Muscle of leg (tissue), 3 donors: ENCODE measurements at regions not wholly inside any gene's neighbourhood (a gene's known extent, or its start where the extent isn't known, plus 50 kb on each side); places are given as distances from the start of the nearest gene placed in this dataset.

ENCODE experiments used
- DNase-seq: peaks from one replicate; pipeline ENCODE4 v3.0.0; 2013
- H3K27ac ChIP-seq: one replicate; pipeline ENCODE4 v1.5.1; 2013; ENCODE audit warnings: mild to moderate bottlenecking, low read length, control low read depth
- H3K27me3 ChIP-seq: one replicate; pipeline ENCODE4 v1.6.1; 2013; ENCODE audit warnings: low read length; ENCODE audit not compliant: control insufficient read depth, insufficient read depth
- H3K36me3 ChIP-seq: one replicate; pipeline ENCODE4 v1.6.1; 2013; ENCODE audit warnings: low read length; ENCODE audit not compliant: control insufficient read depth, insufficient read depth
- H3K4me1 ChIP-seq: one replicate; pipeline ENCODE4 v1.6.1; 2013; ENCODE audit warnings: low read length; ENCODE audit not compliant: control insufficient read depth, insufficient read depth
- H3K4me3 ChIP-seq: one replicate; pipeline ENCODE4 v1.5.1; 2013; ENCODE audit warnings: low read length, control low read depth
- H3K9me3 ChIP-seq: replicated peaks from 2 replicates; pipeline ENCODE4 v1.6.1; 2013; ENCODE audit warnings: low read depth, low read length; ENCODE audit not compliant: control insufficient read depth
- WGBS: methylation state at CpG from one replicate; pipeline ENCODE4 v1.1.5; 2013; ENCODE audit warnings: missing lambda C conversion rate; ENCODE audit not compliant: insufficient coverage; 5-methylcytosine and 5-hydroxymethylcytosine counted together

GRCh38 chr10:112871021-112871420 is 79.0 kb upstream of the TCF7L2 start:
- no peaks in the 10 kb centered on the region for H3K27me3 ChIP-seq
- no peaks in the 10 kb centered on the region for H3K4me1 ChIP-seq
- no peak for DNase-seq
- no peak overlapping the region for H3K4me3 ChIP-seq
- no peak overlapping the region for H3K27ac ChIP-seq
- H3K9me3 ChIP-seq, result peaks cover 5% of the 10 kb centered on the region
- WGBS, result 60% methylated on average over 1 of the region's 1 CpG
- no peaks in the 10 kb centered on the region for H3K36me3 ChIP-seq

GRCh38 chr10:112872728-112873127 is 77.3 kb upstream of the TCF7L2 start:
- DNase-seq, result no peak
- Histone ChIP-seq H3K9me3 (peaks cover 5% of the 10 kb centered on the region), H3K4me1 (no peaks in the 10 kb centered on the region), H3K36me3 (no peaks in the 10 kb centered on the region), H3K27me3 (no peaks in the 10 kb centered on the region), H3K4me3 (no peak overlapping the region), H3K27ac (no peak overlapping the region)
- no CpG with 5 or more reads among the region's 1 CpG for WGBS

DNA sequence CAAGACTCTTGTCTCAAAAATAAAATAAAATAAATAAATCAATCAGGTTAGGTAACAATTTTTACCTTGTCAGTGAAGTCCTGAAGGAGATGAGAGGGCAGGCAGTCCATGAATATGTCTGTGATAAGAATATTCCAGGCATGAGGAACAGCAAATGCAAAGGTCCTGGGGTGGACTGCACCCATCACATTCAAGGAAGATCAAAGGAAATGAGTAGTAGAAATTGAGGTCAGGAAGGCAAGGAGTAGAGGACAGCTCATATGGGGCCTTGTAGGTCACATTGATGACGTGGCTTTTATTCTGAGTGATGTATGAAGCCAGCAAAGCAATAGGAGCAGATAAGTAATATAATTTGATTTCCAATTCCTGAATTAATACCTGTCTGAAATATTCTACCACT is 76.5 kb upstream of the TCF7L2 start:
- DNase-seq, result no peak
- no CpG with 5 or more reads among the region's 1 CpG for WGBS
- no peaks in the 10 kb centered on the region for H3K36me3 ChIP-seq
- H3K4me3 ChIP-seq, result no peak overlapping the region
- H3K9me3 ChIP-seq, result peaks cover 5% of the 10 kb centered on the region
- H3K27ac ChIP-seq, result no peak overlapping the region
- H3K27me3 ChIP-seq, result no peaks in the 10 kb centered on the region
- no peaks in the 10 kb centered on the region for H3K4me1 ChIP-seq

DNA sequence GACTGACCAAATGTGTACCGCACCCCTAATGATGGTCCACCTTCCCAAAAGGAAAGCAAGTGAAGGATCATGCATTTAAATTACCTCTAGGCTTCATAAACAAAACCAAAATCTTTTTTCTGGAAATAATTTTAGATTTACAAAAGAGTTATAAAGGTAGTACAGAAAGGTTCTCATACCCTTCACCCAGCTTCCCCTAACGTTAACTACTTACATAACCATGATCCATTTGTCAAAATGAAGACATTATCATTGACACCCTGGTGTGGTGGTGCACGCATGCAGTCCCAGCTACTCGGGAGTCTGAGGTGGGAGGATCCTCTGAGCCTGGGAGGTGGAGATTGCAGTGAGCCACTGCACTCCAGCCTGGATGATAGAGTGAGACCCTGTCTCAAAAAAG is 75.1 kb upstream of the TCF7L2 start:
- H3K27ac ChIP-seq, result no peak overlapping the region
- no peaks in the 10 kb centered on the region for H3K27me3 ChIP-seq
- WGBS, result no CpG with 5 or more reads among the region's 4 CpGs
- no peaks in the 10 kb centered on the region for H3K4me1 ChIP-seq
- H3K9me3 ChIP-seq, result peaks cover 5% of the 10 kb centered on the region
- H3K36me3 ChIP-seq, result no peaks in the 10 kb centered on the region
- no peak overlapping the region for H3K4me3 ChIP-seq
- DNase-seq, result no peak

DNA sequence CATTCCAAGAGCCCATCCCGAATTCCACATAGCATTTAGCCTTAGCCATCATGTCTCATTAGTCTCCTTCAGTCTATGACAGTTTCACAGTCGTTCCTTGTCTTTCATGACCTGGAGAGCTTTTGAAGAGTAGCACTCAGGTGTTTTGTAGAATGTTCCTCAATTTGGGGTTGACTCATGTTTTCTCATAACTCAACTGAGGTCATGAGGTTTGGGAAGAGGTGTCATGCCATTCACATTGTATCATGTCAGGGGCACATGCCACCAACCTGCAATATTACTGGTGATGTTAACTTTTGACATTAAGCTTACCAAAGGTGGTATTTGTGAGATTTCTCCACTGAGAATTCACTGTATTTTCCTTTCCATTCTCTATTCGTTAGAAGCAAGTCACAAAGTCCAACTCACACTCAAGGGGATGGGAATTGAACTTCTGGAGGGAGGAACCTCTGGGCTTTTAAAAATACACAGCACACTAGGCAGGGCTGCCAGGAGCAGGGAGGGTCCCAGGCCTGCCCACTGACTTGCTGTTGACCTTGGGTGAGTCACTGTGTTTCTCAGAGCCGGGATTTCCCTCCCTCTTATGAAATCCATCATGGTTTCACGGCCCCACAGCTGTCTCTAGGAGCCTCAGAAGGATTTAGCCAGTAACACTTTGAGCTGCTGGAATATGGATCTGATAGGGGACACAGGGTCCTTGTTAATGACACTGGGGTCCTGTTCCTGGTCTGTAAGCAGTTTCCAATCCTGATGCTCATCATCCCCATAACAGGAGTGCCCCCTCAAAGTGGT is 74.4 kb upstream of the TCF7L2 start:
- Histone ChIP-seq H3K9me3 (peaks cover 5% of the 10 kb centered on the region), H3K4me3 (no peak overlapping the region), H3K27me3 (no peaks in the 10 kb centered on the region), H3K27ac (no peak overlapping the region), H3K36me3 (no peaks in the 10 kb centered on the region), H3K4me1 (no peaks in the 10 kb centered on the region)
- no peak for DNase-seq
- WGBS, result 95% methylated on average over 2 of the region's 5 CpGs

DNA sequence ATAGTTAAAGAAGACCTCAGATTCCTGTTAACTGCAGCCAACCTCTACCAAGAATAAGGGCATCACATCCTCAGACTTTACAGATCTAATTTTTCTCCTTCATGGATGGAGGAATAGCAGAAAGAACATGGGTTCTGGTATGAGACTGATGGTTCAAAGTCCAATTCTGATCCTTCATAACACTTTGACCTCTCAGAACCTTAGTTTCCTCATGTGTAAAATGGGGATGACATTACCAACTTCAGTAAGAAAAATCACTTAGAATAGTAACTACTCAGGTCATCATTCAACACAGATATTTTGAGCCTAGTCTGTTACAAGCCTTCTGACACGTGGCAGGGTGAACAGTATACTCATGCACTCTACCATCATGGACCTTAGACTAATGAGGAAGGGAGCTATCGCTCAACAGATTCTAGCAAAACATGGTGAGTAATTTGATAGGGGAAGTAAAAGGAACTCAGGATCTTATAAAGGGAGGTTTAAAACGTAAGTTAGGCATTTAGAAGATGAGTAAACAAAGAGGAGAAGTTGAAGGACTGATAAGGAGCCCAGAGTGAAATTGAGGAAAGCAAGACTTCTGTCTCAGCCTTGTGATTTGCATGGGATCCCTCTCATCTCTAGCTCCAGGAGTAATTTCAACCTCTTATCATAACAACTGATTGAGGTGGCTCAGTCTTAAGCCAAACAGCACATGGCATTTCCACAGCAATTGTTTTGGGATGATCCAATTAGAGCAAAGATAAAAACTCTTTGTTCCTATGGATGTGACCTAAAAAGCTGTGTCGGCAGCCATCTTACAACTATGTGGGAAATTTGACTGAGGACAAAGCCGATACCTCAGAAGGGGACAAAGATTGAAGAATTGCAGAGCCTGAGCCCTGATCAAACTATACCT is 69.2 kb upstream of the TCF7L2 start:
- Histone ChIP-seq H3K4me3 (no peak overlapping the region), H3K27ac (no peak overlapping the region), H3K4me1 (no peaks in the 10 kb centered on the region), H3K36me3 (no peaks in the 10 kb centered on the region), H3K9me3 (no peaks in the 10 kb centered on the region), H3K27me3 (no peaks in the 10 kb centered on the region)
- 70% methylated on average over 3 of the region's 5 CpGs for WGBS
- DNase-seq, result no peak

- 90% methylated on average over 3 of the region's 5 CpGs for WGBS
- no peaks in the 10 kb centered on the region for H3K36me3 ChIP-seq
- H3K9me3 ChIP-seq, result no peaks in the 10 kb centered on the region
- H3K27ac ChIP-seq, result no peak overlapping the region
- H3K4me3 ChIP-seq, result no peak overlapping the region
- no peaks in the 10 kb centered on the region for H3K4me1 ChIP-seq
- no peaks in the 10 kb centered on the region for H3K27me3 ChIP-seq
- no peak for DNase-seq
Observed at GRCh38 chr10:112883360-112884178, 66.5 kb upstream of the TCF7L2 start.

GRCh38 chr10:112884179-112884504 is 65.9 kb upstream of the TCF7L2 start:
- no peak overlapping the region for H3K4me3 ChIP-seq
- H3K9me3 ChIP-seq, result no peaks in the 10 kb centered on the region
- H3K36me3 ChIP-seq, result no peaks in the 10 kb centered on the region
- DNase-seq, result no peak
- no peaks in the 10 kb centered on the region for H3K27me3 ChIP-seq
- H3K27ac ChIP-seq, result no peak overlapping the region
- H3K4me1 ChIP-seq, result no peaks in the 10 kb centered on the region

DNA sequence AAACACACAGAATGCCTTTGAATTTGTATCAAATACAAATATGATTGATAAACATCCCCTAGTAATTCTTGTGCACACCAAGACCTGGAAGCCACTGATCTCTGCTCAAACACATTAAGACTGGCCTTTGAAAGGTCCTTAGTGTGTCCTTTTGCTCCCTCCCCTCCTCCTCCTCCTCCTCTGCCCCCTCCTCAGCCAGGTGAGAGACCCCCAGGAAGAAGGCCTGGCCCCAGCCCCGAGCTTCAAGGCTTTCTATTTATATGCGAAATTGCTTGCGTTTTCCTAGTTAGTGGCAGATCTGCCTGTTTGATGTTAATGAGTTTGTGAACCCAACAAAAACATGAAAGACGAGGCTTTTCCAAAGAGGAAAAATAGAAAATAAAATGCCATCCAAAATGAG is 63.6 kb upstream of the TCF7L2 start:
- Histone ChIP-seq H3K36me3 (no peaks in the 10 kb centered on the region), H3K4me3 (no peak overlapping the region), H3K27ac (no peak overlapping the region), H3K9me3 (no peaks in the 10 kb centered on the region), H3K4me1 (no peaks in the 10 kb centered on the region), H3K27me3 (no peaks in the 10 kb centered on the region)
- WGBS, result 100% methylated on average over 1 of the region's 4 CpGs
- no peak for DNase-seq

GRCh38 chr10:112887968-112888367 is 62.1 kb upstream of the TCF7L2 start:
- no peaks in the 10 kb centered on the region for H3K36me3 ChIP-seq
- no peak overlapping the region for H3K27ac ChIP-seq
- no peak overlapping the region for H3K4me3 ChIP-seq
- no peaks in the 10 kb centered on the region for H3K4me1 ChIP-seq
- no peaks in the 10 kb centered on the region for H3K9me3 ChIP-seq
- no peak for DNase-seq
- no peaks in the 10 kb centered on the region for H3K27me3 ChIP-seq
- WGBS, result 94% methylated on average over 3 of the region's 3 CpGs
